Central memory CD4-positive, alpha-beta T cell (primary cell): ENCODE measurements at regions not wholly inside any gene's neighbourhood (a gene's known extent, or its start where the extent isn't known, plus 50 kb on each side); places are given as distances from the start of the nearest gene placed in this dataset.

ENCODE experiments used
- DNase-seq: peaks from one replicate; pipeline ENCODE4 v3.0.0; 2022

DNA sequence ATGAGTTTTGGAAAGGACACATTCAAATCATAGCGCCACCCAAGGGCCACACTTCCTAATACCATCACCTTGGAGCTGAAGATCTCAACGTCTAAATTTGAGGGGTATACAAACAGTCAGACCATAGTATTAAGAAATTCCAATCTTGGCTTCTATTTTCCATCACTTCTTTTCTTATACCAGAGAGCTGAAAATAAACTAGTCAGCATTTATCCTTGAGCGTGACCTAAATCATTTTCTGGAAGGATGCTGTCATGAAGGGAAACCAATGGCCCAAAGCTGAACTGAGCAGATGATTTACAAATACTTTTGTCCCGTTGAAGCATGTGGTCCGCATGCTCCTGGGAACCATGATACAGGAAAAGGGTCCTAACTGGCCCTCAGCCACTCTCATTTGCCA, 921.9 kb downstream of the CCSER2 start:
- no peak for DNase-seq

DNA sequence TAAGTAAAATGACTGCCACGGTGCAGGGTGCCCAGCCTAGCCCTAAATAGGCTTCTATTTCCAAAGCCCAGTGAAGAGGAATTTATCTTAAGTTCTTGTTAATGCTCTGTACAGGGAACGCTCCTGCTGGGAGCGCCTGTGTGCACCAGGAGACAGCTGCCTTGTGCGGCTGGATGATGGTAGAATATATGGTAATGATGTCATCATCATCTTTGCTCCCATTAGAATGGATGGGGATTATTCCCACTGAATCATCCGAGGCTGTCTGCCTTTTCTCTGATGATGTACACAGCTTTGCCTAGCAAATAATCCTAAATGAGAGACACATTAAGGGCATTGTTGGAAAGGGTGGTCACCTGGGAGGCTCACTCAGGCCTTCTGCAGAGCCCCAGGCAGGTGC, 928.1 kb downstream of the CCSER2 start:
- no peak for DNase-seq

DNA sequence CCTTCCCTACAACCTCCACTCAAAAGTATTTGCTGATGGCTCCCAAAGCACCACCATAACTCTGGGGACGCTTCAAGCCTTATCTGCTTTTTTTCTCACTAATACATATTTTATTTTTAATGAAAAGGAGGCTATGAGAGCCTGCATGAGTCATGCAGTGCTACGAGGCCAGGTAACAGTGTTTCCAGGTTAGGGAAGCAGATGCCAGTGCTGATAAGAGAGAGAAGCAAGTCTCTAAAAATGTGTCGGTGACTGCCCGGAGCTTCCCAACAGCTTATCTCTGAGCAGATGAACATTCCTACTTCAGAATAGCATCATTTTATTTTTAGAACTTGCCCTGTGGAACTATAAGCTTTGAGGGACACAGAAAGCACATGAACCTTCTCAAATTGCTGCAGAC, 931.5 kb downstream of the CCSER2 start:
- no peak for DNase-seq

DNA sequence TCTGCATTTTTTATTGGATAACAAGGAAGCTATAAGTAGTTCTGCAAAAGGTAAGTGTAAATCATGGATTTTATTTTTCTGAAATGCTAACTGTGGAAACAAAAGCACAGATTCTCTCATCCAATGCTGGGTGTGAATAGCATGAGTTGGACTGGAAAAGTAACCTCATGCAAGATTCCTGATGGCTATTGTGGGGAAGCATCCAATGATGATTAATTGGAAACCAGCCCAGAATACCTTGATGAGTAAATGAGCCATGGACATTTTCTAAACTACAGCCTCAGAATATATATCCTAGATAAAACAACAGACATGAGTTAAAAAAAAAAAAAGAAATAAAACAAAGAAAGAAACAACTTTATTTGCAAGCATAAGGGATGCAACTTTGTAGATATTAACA, 934.6 kb downstream of the CCSER2 start:
- DNase-seq: no peak

DNA sequence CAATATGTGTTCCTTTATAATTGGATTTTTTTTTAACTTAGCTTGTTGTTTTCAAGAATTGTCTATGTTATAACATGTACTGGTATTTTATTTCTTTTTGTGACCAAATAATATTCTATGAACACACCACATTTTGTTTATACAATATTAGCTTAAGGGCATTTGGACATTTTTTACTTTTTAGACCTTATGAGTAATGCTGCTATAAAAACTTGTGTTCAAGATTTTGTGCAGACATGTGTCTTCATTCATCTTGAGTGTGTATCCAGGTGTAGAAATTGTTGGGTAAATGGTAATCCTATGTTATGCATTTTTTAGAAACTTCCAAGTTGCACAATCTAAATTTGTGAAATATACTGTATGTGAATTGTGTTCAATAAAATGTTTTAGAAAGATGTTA, 936.7 kb downstream of the CCSER2 start:
- no peak for DNase-seq

DNA sequence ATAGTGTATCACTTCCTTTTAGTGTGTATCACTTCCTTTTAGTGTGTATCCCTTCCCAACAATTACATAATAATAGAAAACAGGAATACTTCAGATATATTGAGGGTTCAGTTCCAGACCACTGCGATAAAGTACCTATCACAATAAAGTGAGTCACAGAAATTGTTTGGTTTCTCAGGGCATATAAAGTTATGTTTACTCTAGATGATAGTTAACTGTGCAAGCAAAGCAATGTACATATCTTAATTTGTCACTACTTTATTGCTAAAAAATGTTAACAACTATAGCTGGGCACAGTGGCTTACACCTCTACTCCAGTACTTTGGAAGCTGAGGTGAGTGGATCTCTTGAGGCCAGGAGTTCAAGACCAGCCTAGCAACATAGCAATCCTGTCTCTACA, 938.4 kb downstream of the CCSER2 start:
- no peak for DNase-seq

DNA sequence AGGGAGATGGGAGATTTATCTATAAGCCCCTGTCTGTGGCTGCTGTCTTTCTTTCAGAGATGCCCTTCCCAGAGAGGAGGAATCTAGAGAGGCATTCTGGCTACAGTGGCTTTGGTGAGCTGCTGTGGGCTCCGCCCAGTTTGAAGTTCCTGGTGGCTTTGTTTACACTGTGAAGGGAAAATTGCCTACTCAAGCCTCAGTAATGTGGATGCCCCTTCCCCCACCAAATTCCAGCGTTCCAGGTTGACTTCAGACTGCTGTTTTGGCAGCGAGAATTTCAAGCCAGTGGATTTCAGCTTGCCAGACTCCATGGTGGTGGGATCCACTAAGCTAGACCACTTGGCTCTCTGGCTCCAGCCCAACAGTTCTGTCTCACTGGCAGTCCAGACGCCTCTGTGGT, 951.6 kb downstream of the CCSER2 start:
- DNase-seq: no peak

DNA sequence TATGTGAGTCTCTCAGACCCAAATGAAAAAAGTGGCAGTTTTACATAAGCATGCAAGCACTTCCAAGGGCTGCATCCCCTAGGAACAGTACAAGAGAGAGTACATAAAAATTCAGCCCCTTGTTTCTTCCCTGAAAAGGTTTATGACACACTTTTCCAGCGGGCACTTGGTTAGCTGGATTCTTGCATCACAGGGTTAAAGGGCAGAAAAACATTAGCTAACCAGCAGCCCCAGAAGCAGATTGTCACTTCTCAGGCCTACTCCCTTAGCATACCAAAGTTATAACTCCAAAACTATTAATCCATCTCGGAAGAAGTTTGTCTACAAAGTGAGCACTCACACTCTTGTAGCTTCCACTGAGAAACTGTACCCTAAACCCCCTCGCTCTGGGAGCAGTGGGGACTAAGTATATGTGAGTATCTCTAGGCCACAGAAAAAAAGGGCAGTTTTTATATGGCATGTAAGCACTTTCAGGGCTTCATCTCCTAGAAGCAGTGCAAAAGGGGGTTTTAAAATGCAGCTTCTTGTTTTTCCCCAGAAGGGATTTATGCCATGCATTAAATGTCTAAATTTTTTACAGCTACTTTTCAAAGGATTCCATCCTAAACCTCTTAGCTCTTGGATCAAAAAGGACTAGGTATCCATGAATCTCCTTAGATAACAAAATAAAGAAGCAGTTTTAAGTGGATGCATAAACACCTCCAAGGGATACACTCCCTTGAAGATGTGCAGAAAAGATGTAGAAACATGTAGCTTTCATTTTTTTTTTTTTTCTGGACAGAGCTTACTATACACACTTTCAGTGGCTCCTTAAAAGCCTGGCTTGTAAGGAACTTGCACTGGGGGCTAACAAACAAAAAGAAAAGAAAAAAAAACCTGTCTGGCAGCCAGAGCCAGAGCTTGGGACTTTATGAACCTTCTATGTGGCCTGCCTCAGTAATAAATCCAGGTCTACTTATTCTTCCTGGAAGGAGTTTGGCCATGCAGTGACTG, 956.7 kb downstream of the CCSER2 start:
- no peak for DNase-seq

DNA sequence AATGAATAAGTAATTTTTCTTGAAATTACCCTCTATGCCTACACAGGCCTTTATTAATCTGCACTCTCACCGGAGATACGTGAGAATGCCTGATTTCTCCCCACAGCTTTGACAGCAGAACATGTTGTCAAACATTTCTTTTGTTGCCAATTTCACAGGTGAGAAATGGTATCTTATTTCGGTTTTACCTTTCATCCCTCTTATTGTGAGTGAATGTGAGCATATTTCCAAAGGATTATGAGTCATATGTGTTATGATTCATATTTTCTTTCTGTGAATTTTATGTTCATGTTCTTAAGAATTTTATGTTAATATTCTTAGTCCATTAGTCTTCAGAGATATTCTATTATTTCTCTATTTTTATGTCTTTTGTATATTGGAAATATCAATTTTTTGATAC, 965.1 kb downstream of the CCSER2 start:
- no peak for DNase-seq

DNA sequence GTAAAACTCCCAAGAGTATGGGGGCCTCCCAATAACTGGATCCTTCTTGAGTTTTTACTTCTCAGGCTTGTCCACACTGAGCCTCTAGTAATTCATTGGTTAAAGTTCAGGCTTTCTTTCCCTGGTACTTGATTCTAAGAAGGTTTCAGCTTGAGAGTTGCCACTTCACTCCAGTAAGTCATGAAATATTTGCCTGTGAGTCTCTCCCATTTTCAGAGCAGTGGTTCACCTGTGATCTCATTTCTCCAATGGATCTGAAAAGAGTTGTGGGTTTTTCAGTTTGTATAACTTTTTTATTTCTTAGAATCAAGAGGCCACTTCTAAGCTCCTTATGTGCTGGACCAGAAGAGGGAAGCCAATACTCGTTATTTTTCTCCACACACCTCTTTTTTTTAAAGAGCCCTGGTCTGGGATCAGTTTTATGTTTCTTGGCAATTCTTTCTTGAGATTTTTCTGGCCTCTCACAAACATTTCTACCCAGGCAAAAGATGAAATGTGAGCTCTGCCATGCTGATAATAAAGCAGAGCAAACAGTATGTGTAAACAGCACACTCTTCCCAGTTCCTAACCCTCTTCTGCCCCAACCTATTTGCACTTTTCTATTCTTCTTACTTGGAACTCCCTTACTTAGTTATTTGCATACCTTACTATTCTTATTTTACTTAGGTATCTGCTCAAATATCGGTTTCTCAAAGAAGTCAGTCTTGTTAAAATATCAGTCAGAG, 983.4 kb downstream of the CCSER2 start:
- no peak for DNase-seq

DNA sequence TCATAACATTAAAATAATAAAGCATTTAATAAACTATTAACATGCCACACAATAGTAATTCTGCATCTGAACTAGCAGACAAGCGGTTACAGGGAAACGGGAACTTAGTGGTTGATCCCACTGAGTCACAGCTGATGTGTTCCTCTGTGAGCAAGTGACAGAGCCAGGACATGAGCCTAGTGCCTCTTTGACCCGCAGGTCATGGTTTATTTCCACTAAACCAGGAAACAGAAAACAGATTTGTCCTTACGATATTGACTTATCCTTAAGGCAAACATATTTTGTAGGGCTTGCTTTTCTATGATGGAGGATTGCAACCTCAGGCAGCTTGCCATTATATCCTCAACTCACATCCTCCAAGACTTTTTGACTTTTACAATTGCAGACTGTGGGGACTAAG, 987.3 kb downstream of the CCSER2 start:
- no peak for DNase-seq

DNA sequence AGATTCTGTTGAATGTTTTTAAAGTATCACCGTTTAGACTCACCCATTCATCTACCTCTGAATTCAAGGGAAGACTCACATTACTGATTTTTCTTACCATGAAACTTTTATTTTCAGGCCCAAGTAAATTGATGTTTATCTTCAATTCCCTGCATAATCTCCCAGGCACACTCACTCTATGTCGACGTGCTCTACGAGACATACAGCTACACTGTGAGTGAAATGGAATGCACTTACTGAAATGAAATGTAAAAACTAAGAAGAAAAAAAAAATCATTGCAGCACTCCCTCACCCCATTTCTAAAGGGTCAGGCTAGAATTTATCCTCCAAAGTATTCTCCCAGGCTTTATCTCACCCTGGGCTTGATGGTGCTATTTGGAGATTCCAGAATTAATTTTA, 987.9 kb downstream of the CCSER2 start:
- no peak for DNase-seq

DNA sequence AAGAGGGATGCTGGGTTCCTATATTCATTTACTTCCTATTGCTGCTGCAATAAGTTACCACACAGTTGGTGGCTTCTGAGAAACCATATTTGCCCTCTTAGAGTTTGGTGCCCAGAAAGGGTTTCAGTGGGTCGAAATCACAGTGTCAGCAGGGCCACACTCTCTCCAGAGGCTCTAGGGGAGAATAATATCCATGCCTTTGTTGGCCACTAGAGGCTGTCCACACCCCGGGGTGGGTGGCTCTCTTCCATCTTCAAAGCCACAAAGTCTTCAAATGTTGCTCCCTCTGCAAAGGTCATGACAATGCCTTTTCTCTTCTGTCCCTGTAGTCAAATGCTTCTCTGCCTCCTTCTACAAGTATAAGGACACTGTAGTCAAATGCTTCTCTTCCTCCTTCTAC, 989.4 kb downstream of the CCSER2 start:
- DNase-seq: no peak

DNA sequence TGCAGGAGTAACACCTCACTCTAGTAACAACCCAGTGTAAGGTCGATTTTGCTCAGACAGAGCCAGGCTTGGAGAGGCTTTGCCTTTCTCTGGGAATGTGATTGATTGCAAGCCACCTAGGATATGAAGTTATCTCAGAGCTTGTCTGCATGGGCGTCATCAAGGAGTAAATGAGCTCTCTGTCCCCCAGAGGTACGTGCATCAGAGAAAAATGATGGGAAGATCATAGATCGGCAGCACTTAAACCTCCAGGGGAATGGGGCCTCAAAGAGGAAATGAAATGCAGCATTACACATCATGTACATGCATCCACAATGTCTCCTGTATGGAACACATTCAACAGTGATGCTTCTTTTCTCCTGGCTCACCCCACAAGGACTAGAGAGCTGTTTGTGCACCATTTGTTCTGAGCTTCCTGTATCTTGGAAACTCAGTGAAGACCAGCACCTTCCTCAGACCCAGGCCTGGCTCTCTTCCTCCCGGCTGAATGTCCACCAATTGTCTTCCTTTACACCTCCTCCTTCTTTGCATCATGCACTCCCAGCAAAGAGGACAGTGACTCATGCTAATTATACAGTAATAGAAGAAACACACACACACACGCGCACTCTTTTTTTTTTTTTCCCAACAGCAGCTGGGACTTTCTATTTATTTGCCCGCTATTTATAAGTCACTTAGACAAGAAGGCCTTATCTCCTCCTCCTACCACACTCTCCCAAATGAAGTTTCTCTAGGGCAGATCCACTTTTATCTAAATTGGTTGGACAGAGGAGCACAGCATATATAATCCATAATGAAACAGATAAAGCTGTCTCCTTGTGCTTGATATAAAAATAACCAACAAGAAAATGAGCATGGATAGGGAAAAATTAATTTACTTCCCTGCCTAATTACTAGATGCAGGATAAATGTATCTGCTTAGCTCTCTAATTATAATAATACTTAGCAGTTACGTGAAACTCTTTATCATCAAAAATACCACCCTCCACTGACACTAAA, 990.7 kb downstream of the CCSER2 start:
- no peak for DNase-seq

DNA sequence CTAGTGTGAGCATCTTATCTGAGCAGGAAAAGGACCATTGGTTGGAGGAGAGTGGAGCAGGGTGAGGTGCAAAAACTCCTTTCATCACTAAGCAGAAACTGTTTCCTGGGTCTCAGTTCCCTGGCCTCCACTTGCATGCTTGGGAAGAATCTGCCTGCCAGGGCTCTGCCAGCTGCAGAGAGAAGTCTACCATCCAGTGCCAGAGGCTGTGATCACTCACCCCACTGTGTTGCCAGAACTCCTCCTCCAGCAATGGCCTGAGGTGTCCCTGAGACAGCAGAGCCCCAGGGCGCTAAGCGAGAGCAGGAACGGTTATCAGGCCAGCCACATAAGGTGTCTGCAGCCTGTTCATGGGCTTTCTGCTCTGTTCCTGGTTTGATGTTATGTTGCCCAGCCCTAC, 991.4 kb downstream of the CCSER2 start:
- no peak for DNase-seq

DNA sequence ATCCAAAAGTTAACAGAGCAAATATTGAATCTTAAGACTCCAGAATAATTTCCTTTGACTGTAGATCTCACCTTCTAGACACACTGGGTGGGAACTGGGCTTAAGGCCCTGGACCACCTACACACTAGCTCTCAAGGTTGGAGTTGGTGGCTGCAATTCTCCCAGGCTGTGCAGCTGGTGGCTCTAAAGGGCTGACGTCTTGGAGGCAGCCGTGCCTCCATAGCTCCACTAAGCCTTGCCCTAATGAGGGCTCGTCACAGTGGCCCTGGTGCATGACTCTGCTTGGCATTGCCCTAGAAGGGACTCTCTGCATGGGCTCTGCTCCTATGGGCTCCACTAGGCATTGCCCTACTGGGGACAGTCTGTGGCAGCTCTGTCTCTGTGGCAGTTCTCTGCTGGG, 1005.2 kb downstream of the CCSER2 start:
- no peak for DNase-seq

DNA sequence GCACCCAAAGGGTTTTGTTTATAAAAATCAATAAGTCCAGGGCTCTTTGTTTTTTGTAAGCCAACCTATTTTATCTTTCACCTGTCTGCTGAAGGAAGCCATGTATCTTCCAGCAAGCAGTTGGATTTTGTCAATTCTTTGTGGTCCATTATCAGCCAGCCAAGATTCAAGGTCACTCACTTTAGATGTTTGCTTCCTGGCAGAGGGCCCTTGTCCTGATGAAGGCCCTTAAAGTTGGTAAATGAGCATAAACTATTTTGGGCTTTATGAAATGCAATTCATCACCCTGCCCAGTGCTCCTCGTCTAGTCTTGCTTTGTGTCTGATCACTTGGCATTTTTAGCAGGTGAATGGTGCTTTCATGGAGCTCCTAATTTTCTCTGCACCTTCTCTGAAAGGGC, 1004.2 kb downstream of the GRID1 start:
- no peak for DNase-seq

DNA sequence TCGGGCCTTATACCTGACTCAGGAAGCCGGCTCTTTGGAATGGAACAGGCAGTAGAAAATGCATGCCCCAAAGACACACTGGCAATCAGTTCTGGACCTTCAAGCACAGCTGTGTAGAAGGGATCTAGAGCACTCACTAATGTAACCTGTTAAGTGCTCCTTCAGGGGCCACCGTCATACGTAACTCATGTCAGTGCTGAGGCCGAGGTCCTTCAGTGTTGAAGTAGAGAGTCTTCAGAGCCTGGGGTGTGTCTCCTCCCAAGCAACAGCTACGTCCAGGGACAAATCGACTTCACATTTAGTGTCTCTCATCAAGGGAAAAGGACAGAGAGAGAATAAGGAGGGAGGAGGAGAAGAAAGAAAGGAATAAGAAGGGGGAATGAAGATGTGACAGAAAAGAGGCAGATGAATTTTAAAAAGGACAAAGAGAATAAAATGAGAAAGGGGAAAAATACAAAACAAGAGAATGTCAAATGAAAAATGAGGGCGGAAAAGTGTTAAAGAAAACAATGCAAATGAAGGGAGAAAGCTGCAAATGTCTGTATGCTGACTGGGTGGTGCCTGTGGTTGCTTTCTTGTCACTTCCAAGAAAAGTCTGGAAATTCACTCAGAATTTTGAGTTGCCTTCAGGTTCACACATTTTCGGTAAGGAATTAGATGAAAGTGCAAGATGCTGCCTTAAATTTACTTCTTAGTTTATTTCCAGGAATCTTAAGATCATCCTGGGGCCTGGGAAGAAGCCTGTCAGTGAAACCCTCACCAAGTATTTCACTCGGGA, 989.4 kb downstream of the GRID1 start:
- no peak for DNase-seq

DNA sequence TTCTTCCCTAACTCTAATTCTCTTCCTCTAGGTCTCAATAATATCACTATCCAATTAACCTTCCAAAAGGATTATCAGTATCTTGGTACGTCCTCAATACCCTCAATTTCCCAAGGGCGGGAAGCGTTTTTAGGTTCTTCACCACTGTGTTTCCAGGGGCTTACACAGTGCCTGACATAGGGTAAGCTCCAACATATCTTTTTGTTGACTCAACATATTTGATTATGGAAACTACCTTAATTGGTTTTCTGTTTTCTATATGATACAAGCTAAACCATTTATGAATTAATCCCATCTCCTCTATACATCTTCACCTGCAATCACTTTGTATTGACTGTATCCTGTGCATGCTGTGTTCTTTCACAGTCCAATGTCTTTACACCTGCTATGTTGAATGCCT, 987.3 kb downstream of the GRID1 start:
- DNase-seq: no peak

DNA sequence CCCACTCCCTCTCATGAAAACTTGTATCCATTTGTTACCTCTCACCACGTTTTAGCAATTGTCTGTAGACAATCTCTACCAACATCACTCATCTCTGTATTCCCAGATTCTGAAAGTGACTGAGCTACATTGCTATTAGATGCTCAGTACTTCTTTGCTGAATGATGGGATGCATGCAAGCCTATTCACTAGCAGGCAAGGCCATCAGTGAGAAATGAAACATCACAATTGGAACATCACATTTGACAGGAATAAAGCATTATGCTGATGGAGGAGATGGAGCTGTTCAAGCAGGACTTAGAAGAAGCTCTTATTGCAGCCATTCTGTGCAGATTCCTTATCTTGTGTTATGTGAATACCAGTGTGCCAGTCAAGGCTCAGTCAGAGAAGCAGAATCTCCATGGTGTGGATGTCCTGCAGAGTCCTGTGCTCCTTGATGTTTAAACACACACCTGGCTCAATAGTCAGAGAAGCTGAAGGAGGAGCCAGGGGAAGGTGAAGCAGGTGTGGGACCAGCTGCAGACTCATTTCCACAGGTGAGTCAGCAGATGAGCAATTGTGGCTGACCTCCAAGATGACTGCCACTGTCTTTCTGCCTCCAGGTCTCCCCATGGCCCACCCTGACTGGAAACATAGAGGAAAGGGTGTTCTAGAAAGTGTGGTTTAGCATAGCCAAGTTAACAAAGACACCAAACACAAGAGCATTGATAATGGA, 965.5 kb downstream of the GRID1 start:
- no peak for DNase-seq

DNA sequence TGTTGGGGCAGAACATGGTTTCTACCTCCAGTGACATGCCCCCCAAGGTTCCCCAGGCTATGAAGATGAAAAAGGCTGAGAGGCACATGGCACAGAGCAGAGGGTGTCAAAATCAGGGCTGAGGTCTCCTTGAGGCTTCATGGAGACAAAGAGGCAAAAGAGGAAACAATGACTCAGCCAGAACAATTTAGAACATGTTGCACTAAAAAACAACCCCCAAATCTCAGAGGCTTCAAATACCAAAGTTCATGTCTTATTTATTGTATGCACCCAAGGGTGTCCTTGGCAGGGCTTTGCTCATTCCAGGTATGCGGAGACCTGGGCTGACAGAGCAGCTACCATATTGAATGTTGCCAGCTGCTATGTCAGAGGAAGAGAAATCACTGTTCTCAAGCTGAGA, 964.1 kb downstream of the GRID1 start:
- no peak for DNase-seq
